H1 (cell line): ENCODE measurements at regions not wholly inside any gene's neighbourhood (a gene's known extent, or its start where the extent isn't known, plus 50 kb on each side); places are given as distances from the start of the nearest gene placed in this dataset.

Experiments used
- CTCF ChIA-PET: fragments of 300-600 bp; sonication (Branson Sonifier 250); formaldehyde crosslinking; loops from one replicate; lab custom pipeline; 2021; ENCODE audit not compliant: partially characterized antibody; lab: Charles Lee
- POLR2A ChIA-PET: fragments of 300-600 bp; sonication (Branson Sonifier 250); formaldehyde crosslinking; loops from one replicate; lab custom pipeline; 2021; ENCODE audit warnings: inconsistent platforms; ENCODE audit not compliant: partially characterized antibody; lab: Charles Lee
- DNase-seq, 2 experiments: peaks; one replicate each; pipeline versions ENCODE4 v3.0.0 to v3.0.0-alpha.2; 2010 to 2022; ENCODE audit warnings: low spot score in 2 of 2, low read depth in 1 of 2, mixed read lengths in 1 of 2
- FAIRE-seq: peaks from 2 replicates; lab custom pipeline; 2011; peaks lifted over from hg19 to GRCh38; lab: Jason Lieb, UNC
- H2AFZ ChIP-seq: 2 replicates; pipeline ENCODE4 v1.8.1; 2012; ENCODE audit warnings: low read length, inconsistent platforms
- H2AK5ac ChIP-seq: 2 replicates; pipeline ENCODE4 v1.6.1; 2013; ENCODE audit warnings: low read depth, low read length
- H2BK120ac ChIP-seq: replicated peaks from 2 replicates; pipeline ENCODE3; 2013; ENCODE audit warnings: low read depth, low read length, inconsistent platforms
- H2BK12ac ChIP-seq: 2 replicates; pipeline ENCODE4 v1.6.1; 2013; ENCODE audit warnings: low read depth, low read length
- H2BK15ac ChIP-seq: 2 replicates; pipeline ENCODE4 v1.6.1; 2013; ENCODE audit warnings: low read length
- H2BK20ac ChIP-seq: 2 replicates; pipeline ENCODE4 v1.6.1; 2013; ENCODE audit warnings: low read length
- H2BK5ac ChIP-seq: 2 replicates; pipeline ENCODE4 v1.6.1; 2013; ENCODE audit warnings: low read depth, low read length
- H3K14ac ChIP-seq: 2 replicates; pipeline ENCODE4 v1.6.1; 2013; ENCODE audit warnings: inconsistent platforms; ENCODE audit not compliant: insufficient read length
- H3K18ac ChIP-seq: 2 replicates; pipeline ENCODE4 v1.6.1; 2013; ENCODE audit warnings: low read length; ENCODE audit errors: extremely low read depth
- H3K23ac ChIP-seq: 2 replicates; pipeline ENCODE4 v1.6.1; 2013; ENCODE audit warnings: inconsistent platforms; ENCODE audit not compliant: insufficient read length
- H3K23me2 ChIP-seq: 2 replicates; pipeline ENCODE4 v1.6.1; 2013; ENCODE audit warnings: low read depth, low read length
- H3K27ac ChIP-seq: 2 replicates; pipeline ENCODE4 v1.6.1; 2011; ENCODE audit warnings: low read depth, low read length, inconsistent platforms
- H3K27me3 ChIP-seq, 4 experiments: replicated peaks in 1 of 4; 1 replicate in 1 of 4; 2 replicates in 3 of 4; pipeline versions ENCODE4 v1.6.1 to v1.8.1; 2011 to 2013; ENCODE audit warnings: low read length in 3 of 4, mild to moderate bottlenecking in 3 of 4, inconsistent platforms in 2 of 4, mixed read lengths in 2 of 4, moderate library complexity in 1 of 4; ENCODE audit not compliant: control insufficient read depth in 3 of 4, insufficient read depth in 3 of 4; ENCODE audit errors: extremely low read depth in 1 of 4
- H3K36me3 ChIP-seq, 4 experiments: 2 replicates each; pipeline versions ENCODE4 v1.6.1 to v1.8.1; 2011 to 2013; ENCODE audit warnings: mild to moderate bottlenecking in 4 of 4, low read length in 3 of 4, moderate library complexity in 2 of 4, control low read depth in 1 of 4, inconsistent platforms in 1 of 4; ENCODE audit not compliant: insufficient read depth in 4 of 4, control insufficient read depth in 2 of 4
- H3K4ac ChIP-seq: replicated peaks from 2 replicates; pipeline ENCODE3; 2013; ENCODE audit warnings: low read length, low read depth, mixed read lengths, inconsistent platforms; ENCODE audit not compliant: insufficient read length
- H3K4me1 ChIP-seq, 4 experiments: replicated peaks in 1 of 4; 1 replicate in 1 of 4; 2 replicates in 3 of 4; pipeline versions ENCODE4 v1.6.1 to v1.8.1; 2011 to 2013; ENCODE audit warnings: low read length in 3 of 4, inconsistent platforms in 2 of 4, mixed read lengths in 1 of 4; ENCODE audit not compliant: insufficient read depth in 4 of 4, control insufficient read depth in 3 of 4
- H3K4me2 ChIP-seq, 2 experiments: 2 replicates each; pipeline versions ENCODE4 v1.6.1 to v1.8.1; 2011 to 2013; ENCODE audit warnings: low read depth in 2 of 2, low read length in 2 of 2, control low read depth in 1 of 2, inconsistent platforms in 1 of 2, mild to moderate bottlenecking in 1 of 2; ENCODE audit not compliant: insufficient read depth in 1 of 2
- H3K4me3 ChIP-seq, 4 experiments: fragments of 200-600, 300-600 bp in 1 of 4; sonication (generic), shearing (Covaris generic), sonication (Bioruptor Twin) in 1 of 4; 2 replicates each; pipeline versions ENCODE4 v1.5.1 to v1.8.1; 2011 to 2016; ENCODE audit warnings: low read length in 4 of 4, low read depth in 3 of 4, control low read depth in 2 of 4, inconsistent platforms in 2 of 4, mild to moderate bottlenecking in 2 of 4, mixed read lengths in 1 of 4, moderate library complexity in 1 of 4; ENCODE audit not compliant: insufficient read depth in 2 of 4; ENCODE audit errors: extremely low read depth in 1 of 4
- H3K56ac ChIP-seq: replicated peaks from 2 replicates; pipeline ENCODE3; 2013; ENCODE audit warnings: low read depth, mild to moderate bottlenecking, mixed read lengths, low read length, inconsistent platforms; ENCODE audit not compliant: insufficient read length
- H3K79me1 ChIP-seq: 2 replicates; pipeline ENCODE4 v1.6.1; 2013; ENCODE audit warnings: low read depth, low read length, control low read depth
- H3K79me2 ChIP-seq, 2 experiments: 2 replicates each; pipeline versions ENCODE4 v1.6.1 to v1.8.1; 2012 to 2013; ENCODE audit warnings: low read length in 2 of 2, mild to moderate bottlenecking in 2 of 2, inconsistent platforms in 1 of 2; ENCODE audit not compliant: insufficient read depth in 2 of 2, control insufficient read depth in 1 of 2
- H3K9ac ChIP-seq, 4 experiments: replicated peaks in 1 of 4; 1 replicate in 1 of 4; 2 replicates in 3 of 4; pipeline versions ENCODE4 v1.6.1 to v1.8.1; 2011 to 2013; ENCODE audit warnings: low read depth in 3 of 4, low read length in 3 of 4, control low read depth in 2 of 4, mild to moderate bottlenecking in 2 of 4, moderate library complexity in 2 of 4, inconsistent platforms in 1 of 4; ENCODE audit errors: extremely low read depth in 1 of 4
- H3K9me3 ChIP-seq, 2 experiments: 2 replicates each; pipeline versions ENCODE4 v1.6.1 to v1.8.1; 2012 to 2013; ENCODE audit warnings: mild to moderate bottlenecking in 2 of 2, moderate library complexity in 2 of 2, control low read depth in 1 of 2, inconsistent platforms in 1 of 2, low read depth in 1 of 2, low read length in 1 of 2, mixed read lengths in 1 of 2; ENCODE audit not compliant: insufficient read depth in 2 of 2
- H4K20me1 ChIP-seq, 2 experiments: replicated peaks in 1 of 2; 2 replicates each; pipeline versions ENCODE3 to v1.8.1; 2011 to 2013; ENCODE audit warnings: inconsistent platforms in 2 of 2, low read length in 2 of 2, mild to moderate bottlenecking in 1 of 2; ENCODE audit not compliant: insufficient read depth in 2 of 2, control insufficient read depth in 1 of 2
- H4K5ac ChIP-seq: 2 replicates; pipeline ENCODE4 v1.6.1; 2013; ENCODE audit warnings: low read length, low read depth, mixed read lengths, inconsistent platforms; ENCODE audit not compliant: insufficient read length
- H4K8ac ChIP-seq: 2 replicates; pipeline ENCODE4 v1.8.0; 2013; ENCODE audit warnings: mild to moderate bottlenecking, moderate library complexity, low read length, inconsistent platforms; ENCODE audit not compliant: insufficient read depth; ENCODE audit errors: extremely low read depth
- H4K91ac ChIP-seq: replicated peaks from 2 replicates; pipeline ENCODE3; 2013; ENCODE audit warnings: low read length, mixed read lengths, inconsistent platforms; ENCODE audit not compliant: insufficient read length
- ASH2L ChIP-seq: fragments of 200-600, 300-600 bp; sonication (generic); IDR thresholded peaks from one replicate; pipeline ENCODE4 v1.7.1; 2017; ENCODE audit warnings: low read length
- CBX8 ChIP-seq: fragments of 300-800, 300-1000 bp; sonication (generic); IDR thresholded peaks from 2 replicates; pipeline ENCODE4 v1.7.1; 2016; ENCODE audit warnings: low read depth, low read length, borderline replicate concordance
- HDAC2 ChIP-seq, 2 experiments: fragments of 300-600 bp in 1 of 2; sonication (generic) in 1 of 2; IDR thresholded peaks; 2 replicates each; pipeline ENCODE4 v1.6.1; 2011 to 2012; ENCODE audit warnings: low read depth in 2 of 2, low read length in 2 of 2, mild to moderate bottlenecking in 2 of 2, moderate library complexity in 2 of 2, borderline replicate concordance in 1 of 2, inconsistent platforms in 1 of 2
- JUN ChIP-seq: IDR thresholded peaks from 2 replicates; pipeline ENCODE4 v1.6.1; 2011; ENCODE audit warnings: low read depth, mild to moderate bottlenecking, improper control_type of control experiment, low read length
- JUND ChIP-seq: IDR thresholded peaks from 2 replicates; pipeline ENCODE4 v1.6.1; 2011; ENCODE audit warnings: mild to moderate bottlenecking, improper control_type of control experiment, low read length
- TAF7 ChIP-seq: optimal IDR thresholded peaks from 2 replicates; pipeline ENCODE3; 2011; ENCODE audit warnings: low read depth, mild to moderate bottlenecking, inconsistent platforms, low read length, moderate library complexity, borderline replicate concordance
- YY1 ChIP-seq: IDR thresholded peaks from 2 replicates; pipeline ENCODE4 v1.6.1; 2011; ENCODE audit warnings: low read depth, mild to moderate bottlenecking, low read length
- ZNF274 ChIP-seq: IDR thresholded peaks from 2 replicates; pipeline ENCODE4 v1.7.0; 2012; ENCODE audit warnings: low read length, borderline replicate concordance; ENCODE audit errors: extremely low read depth
- WGBS, 2 experiments: shearing (Covaris generic) in 1 of 2; methylation state at CpG; one replicate each; pipeline versions ENCODE4 v1.1.6 to v1.1.7; 2013 to 2015; ENCODE audit warnings: low lambda C conversion rate in 2 of 2, mixed read lengths in 2 of 2, inconsistent platforms in 1 of 2, low coverage in 1 of 2, missing lambda C conversion rate in 1 of 2; ENCODE audit not compliant: insufficient replicate concordance in 2 of 2, insufficient coverage in 1 of 2, insufficient read length in 1 of 2; ENCODE audit errors: extremely low coverage in 1 of 2, missing lambda C conversion rate in 1 of 2; 5-methylcytosine and 5-hydroxymethylcytosine counted together

DNA sequence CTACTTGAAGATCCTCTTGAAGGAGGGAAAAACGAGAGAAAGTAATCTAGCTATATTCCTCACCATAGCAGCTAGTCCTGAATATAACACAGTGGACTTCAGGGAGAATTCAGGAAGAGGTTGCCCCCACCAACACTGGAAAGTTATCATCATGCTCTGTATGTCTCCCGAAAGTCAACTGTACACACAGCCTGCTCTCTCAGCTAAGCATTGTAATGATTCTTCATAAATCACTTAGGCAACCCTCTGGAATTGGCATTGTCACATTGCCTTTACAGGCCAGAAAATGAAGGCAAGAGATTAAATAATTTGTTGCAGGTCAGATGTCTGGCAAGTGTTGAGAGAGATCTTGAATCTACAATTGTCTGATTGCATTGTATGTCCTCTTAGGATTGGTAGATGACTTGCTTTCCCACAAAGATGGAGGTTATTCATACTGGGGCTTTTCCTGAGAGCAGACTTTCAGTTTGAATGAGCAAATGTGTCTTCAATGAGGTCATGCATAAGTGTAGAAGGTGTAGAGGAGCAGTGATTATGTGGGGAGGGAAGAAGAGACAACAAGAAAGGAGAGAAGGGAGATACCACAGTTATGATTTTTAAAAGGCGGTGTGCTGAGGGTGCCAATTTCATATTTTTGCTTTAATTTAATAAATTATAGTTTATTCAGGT is 667.2 kb downstream of the DCDC2C start:
- no peak overlapping the region for H2BK120ac ChIP-seq
- H3K9ac ChIP-seq = no peak overlapping the region
- H3K14ac ChIP-seq = no peak overlapping the region
- no peak overlapping the region for H3K4me3 ChIP-seq
- H4K91ac ChIP-seq = no peak overlapping the region
- no peak overlapping the region for H3K4ac ChIP-seq
- DNase-seq (no peak), FAIRE-seq (no peak)
- peaks cover 0 to 1% (median 0%) of the 10 kb centered on the region in 4 experiments; a peak in 1 of 7 replicates for H3K27me3 ChIP-seq
- H2BK5ac ChIP-seq = no peak overlapping the region
- H3K79me1 ChIP-seq = no peaks in the 10 kb centered on the region
- H2AK5ac ChIP-seq = no peak overlapping the region
- H4K20me1 ChIP-seq = no peaks in the 10 kb centered on the region
- H3K18ac ChIP-seq = no peak overlapping the region
- H3K23ac ChIP-seq = no peak overlapping the region
- no peaks in the 10 kb centered on the region for H3K79me2 ChIP-seq
- H2BK12ac ChIP-seq = no peak overlapping the region
- H3K9me3 ChIP-seq = peaks cover 8 to 16% of the 10 kb centered on the region in 2 experiments
- H3K36me3 ChIP-seq = peaks cover 0 to 7% (median 1%) of the 10 kb centered on the region in 4 experiments; a peak in 3 of 8 replicates
- no peak overlapping the region for H4K5ac ChIP-seq
- H2BK20ac ChIP-seq = no peak overlapping the region
- H3K56ac ChIP-seq = no peak overlapping the region
- no peaks in the 10 kb centered on the region for H3K4me1 ChIP-seq
- H3K27ac ChIP-seq = peak overlapping the region; percentile 19; the same call in 1 of the 2 replicates
- H2BK15ac ChIP-seq = no peak overlapping the region
- TF ChIP-seq TAF7 = no peak
- TF ChIP-seq CBX8 = no peak
- TF ChIP-seq ZNF274 = no peak
- TF ChIP-seq HDAC2 (IDR thresholded peaks at IDR 0.05; ENCODE audit: borderline replicate concordance in 1 of 2, low read depth in 2 of 2, low read length in 2 of 2) = no peak
- no peak for TF ChIP-seq JUND
- TF ChIP-seq JUN = no peak
- TF ChIP-seq ASH2L = no peak
- TF ChIP-seq YY1 = no peak
- ChIA-PET POLR2A (interaction anchor here (0.8 kb wide), 1 partner anchor 57 kb away, joined by 3 read pairs; no protein-coding TSS in a partner anchor), CTCF (interaction anchor here (0.7 to 1.5 kb wide), 3 partner anchors 10 to 49 kb away, joined by 3 read pairs; no protein-coding TSS in a partner anchor)
- 94% methylated on average over 3 of the region's 3 CpGs; no CpG with 5 or more reads in 1 of the 2 experiments for WGBS, 2 experiments
- H3K4me2 ChIP-seq = no peak overlapping the region
- H4K8ac ChIP-seq = no peak overlapping the region
- no peaks in the 10 kb centered on the region for H3K23me2 ChIP-seq
- H2AFZ ChIP-seq = no peak overlapping the region
